ENCODE measurements at regions not wholly inside any gene's neighbourhood (a gene's known extent, or its start where the extent isn't known, plus 50 kb on each side); places are given as distances from the start of the nearest gene placed in this dataset.

GRCh38 chr22:27297125-27297524 lies 504.4 kb downstream of the MN1 start:
- Histone ChIP-seq H3K27me3 (no peaks in the 10 kb centered on the region), H3K9me3 (no peaks in the 10 kb centered on the region), H3K36me3 (no peaks in the 10 kb centered on the region), H3K4me3 (no peak overlapping the region)
- no peak for DNase-seq

- DNase-seq = no peak
- no peaks in the 10 kb centered on the region for H3K36me3 ChIP-seq
- H3K27me3 ChIP-seq = no peaks in the 10 kb centered on the region
- H3K9me3 ChIP-seq = no peaks in the 10 kb centered on the region
- H3K4me3 ChIP-seq = no peak overlapping the region
Measured at GRCh38 chr22:27298332-27298731, 503.2 kb downstream of the MN1 start.

GRCh38 chr22:27298742-27299141 lies 502.8 kb downstream of the MN1 start:
- DNase-seq = no peak
- no peaks in the 10 kb centered on the region for H3K9me3 ChIP-seq
- no peaks in the 10 kb centered on the region for H3K27me3 ChIP-seq
- H3K36me3 ChIP-seq = no peaks in the 10 kb centered on the region
- no peak overlapping the region for H3K4me3 ChIP-seq

GRCh38 chr22:27299181-27300085 lies 502.1 kb downstream of the MN1 start:
- DNase-seq = no peak
- H3K36me3 ChIP-seq = no peaks in the 10 kb centered on the region
- H3K4me3 ChIP-seq = no peak overlapping the region
- H3K27me3 ChIP-seq = no peaks in the 10 kb centered on the region
- H3K9me3 ChIP-seq = no peaks in the 10 kb centered on the region

GRCh38 chr22:27300536-27301285 lies 500.8 kb downstream of the MN1 start:
- no peak overlapping the region for H3K4me3 ChIP-seq
- H3K36me3 ChIP-seq = no peaks in the 10 kb centered on the region
- no peaks in the 10 kb centered on the region for H3K9me3 ChIP-seq
- no peaks in the 10 kb centered on the region for H3K27me3 ChIP-seq
- no peak for DNase-seq

- no peak for DNase-seq
- Histone ChIP-seq H3K36me3 (no peaks in the 10 kb centered on the region), H3K27me3 (no peaks in the 10 kb centered on the region), H3K4me3 (no peak overlapping the region), H3K9me3 (no peaks in the 10 kb centered on the region)
Measured at GRCh38 chr22:27302501-27302900, 499.1 kb downstream of the MN1 start.

GRCh38 chr22:27303718-27304117 lies 497.8 kb downstream of the MN1 start:
- Histone ChIP-seq H3K9me3 (no peaks in the 10 kb centered on the region), H3K4me3 (no peak overlapping the region), H3K27me3 (no peaks in the 10 kb centered on the region), H3K36me3 (no peaks in the 10 kb centered on the region)
- no peak for DNase-seq

GRCh38 chr22:27306771-27307170 lies 494.8 kb downstream of the MN1 start:
- Histone ChIP-seq H3K36me3 (no peaks in the 10 kb centered on the region), H3K9me3 (no peaks in the 10 kb centered on the region), H3K4me3 (no peak overlapping the region), H3K27me3 (no peaks in the 10 kb centered on the region)
- DNase-seq = no peak

GRCh38 chr22:27307545-27308247 lies 493.9 kb downstream of the MN1 start:
- no peak for DNase-seq
- no peak overlapping the region for H3K4me3 ChIP-seq
- H3K36me3 ChIP-seq = no peaks in the 10 kb centered on the region
- H3K27me3 ChIP-seq = no peaks in the 10 kb centered on the region
- H3K9me3 ChIP-seq = no peaks in the 10 kb centered on the region

GRCh38 chr22:27308513-27308912 lies 493.0 kb downstream of the MN1 start:
- H3K4me3 ChIP-seq = no peak overlapping the region
- no peaks in the 10 kb centered on the region for H3K9me3 ChIP-seq
- no peak for DNase-seq
- no peaks in the 10 kb centered on the region for H3K27me3 ChIP-seq
- no peaks in the 10 kb centered on the region for H3K36me3 ChIP-seq

- no peaks in the 10 kb centered on the region for H3K27me3 ChIP-seq
- no peaks in the 10 kb centered on the region for H3K9me3 ChIP-seq
- DNase-seq = no peak
- H3K4me3 ChIP-seq = no peak overlapping the region
- no peaks in the 10 kb centered on the region for H3K36me3 ChIP-seq
Measured at GRCh38 chr22:27309697-27310096, 491.9 kb downstream of the MN1 start.

- Histone ChIP-seq H3K27me3 (no peaks in the 10 kb centered on the region), H3K9me3 (no peaks in the 10 kb centered on the region), H3K4me3 (no peak overlapping the region), H3K36me3 (no peaks in the 10 kb centered on the region)
- no peak for DNase-seq
Measured at GRCh38 chr22:27310966-27311697, 490.4 kb downstream of the MN1 start.

GRCh38 chr22:27311698-27312550 lies 489.6 kb downstream of the MN1 start:
- Histone ChIP-seq H3K4me3 (no peak overlapping the region), H3K9me3 (no peaks in the 10 kb centered on the region), H3K27me3 (no peaks in the 10 kb centered on the region), H3K36me3 (no peaks in the 10 kb centered on the region)
- DNase-seq = no peak

GRCh38 chr22:27312565-27312964 lies 489.0 kb downstream of the MN1 start:
- H3K4me3 ChIP-seq = no peak overlapping the region
- no peaks in the 10 kb centered on the region for H3K27me3 ChIP-seq
- no peaks in the 10 kb centered on the region for H3K9me3 ChIP-seq
- no peak for DNase-seq
- H3K36me3 ChIP-seq = no peaks in the 10 kb centered on the region

GRCh38 chr22:27312966-27313855 lies 488.3 kb downstream of the MN1 start:
- Histone ChIP-seq H3K9me3 (no peaks in the 10 kb centered on the region), H3K27me3 (no peaks in the 10 kb centered on the region), H3K4me3 (no peak overlapping the region), H3K36me3 (no peaks in the 10 kb centered on the region)
- no peak for DNase-seq

All from MG63 (cell line).